ENCODE measurements at regions not wholly inside any gene's neighbourhood (a gene's known extent, or its start where the extent isn't known, plus 50 kb on each side); places are given as distances from the start of the nearest gene placed in this dataset.
"Not testable (repeated sequence)": the region's sequence is repeated elsewhere in the genome, so short reads cannot be mapped to it uniquely, and the experiment has no call there.

DNA sequence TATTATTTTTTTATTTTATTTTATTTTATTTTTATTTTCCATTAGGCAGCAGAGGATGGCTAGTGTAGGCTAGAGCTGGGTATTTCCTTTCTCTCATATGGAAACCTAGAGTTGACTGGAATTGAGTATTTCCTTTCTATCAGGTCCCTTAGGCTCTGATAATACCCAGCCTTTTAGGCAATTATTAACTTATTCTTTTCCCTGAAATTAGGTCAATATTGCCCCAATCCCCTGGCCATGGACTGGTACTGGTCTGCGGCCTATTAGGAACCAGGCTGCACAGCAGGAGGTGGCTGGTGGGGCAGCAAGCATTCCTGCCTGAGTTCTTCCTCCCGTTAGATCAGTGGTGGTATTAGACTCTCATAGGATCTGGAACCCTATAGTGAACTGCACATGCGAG lies 632.2 kb downstream of the TENT5A start:
- TF ChIP-seq, protein P1, sequence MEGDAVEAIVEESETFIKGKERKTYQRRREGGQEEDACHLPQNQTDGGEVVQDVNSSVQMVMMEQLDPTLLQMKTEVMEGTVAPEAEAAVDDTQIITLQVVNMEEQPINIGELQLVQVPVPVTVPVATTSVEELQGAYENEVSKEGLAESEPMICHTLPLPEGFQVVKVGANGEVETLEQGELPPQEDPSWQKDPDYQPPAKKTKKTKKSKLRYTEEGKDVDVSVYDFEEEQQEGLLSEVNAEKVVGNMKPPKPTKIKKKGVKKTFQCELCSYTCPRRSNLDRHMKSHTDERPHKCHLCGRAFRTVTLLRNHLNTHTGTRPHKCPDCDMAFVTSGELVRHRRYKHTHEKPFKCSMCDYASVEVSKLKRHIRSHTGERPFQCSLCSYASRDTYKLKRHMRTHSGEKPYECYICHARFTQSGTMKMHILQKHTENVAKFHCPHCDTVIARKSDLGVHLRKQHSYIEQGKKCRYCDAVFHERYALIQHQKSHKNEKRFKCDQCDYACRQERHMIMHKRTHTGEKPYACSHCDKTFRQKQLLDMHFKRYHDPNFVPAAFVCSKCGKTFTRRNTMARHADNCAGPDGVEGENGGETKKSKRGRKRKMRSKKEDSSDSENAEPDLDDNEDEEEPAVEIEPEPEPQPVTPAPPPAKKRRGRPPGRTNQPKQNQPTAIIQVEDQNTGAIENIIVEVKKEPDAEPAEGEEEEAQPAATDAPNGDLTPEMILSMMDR (IDR thresholded peaks at IDR 0.05; ENCODE audit: extremely low read depth, missing control alignments), result no peak
- DNase-seq (ENCODE audit: low spot score), result no peak

DNA sequence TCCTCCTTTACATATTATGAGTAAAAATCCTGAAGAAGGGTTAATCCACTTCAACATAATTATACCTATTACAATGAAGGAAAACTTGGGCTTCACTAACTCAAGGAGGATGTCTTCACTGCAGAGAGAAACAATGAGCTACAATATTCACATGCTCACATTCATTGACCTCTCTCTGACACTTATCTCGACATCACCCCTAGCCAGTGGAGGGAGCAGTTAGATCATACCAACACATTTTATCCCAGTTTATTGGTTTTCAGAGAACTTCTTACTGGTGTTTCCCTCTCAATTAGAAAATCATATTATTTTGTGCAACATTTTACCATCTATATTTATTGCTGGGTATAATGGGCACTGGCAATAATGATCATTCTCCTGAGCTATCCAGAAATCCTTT lies 646.5 kb downstream of the TENT5A start:
- TF ChIP-seq, protein P1 (IDR thresholded peaks at IDR 0.05; ENCODE audit: extremely low read depth, missing control alignments), result no peak
- DNase-seq (ENCODE audit: low spot score), result no peak

DNA sequence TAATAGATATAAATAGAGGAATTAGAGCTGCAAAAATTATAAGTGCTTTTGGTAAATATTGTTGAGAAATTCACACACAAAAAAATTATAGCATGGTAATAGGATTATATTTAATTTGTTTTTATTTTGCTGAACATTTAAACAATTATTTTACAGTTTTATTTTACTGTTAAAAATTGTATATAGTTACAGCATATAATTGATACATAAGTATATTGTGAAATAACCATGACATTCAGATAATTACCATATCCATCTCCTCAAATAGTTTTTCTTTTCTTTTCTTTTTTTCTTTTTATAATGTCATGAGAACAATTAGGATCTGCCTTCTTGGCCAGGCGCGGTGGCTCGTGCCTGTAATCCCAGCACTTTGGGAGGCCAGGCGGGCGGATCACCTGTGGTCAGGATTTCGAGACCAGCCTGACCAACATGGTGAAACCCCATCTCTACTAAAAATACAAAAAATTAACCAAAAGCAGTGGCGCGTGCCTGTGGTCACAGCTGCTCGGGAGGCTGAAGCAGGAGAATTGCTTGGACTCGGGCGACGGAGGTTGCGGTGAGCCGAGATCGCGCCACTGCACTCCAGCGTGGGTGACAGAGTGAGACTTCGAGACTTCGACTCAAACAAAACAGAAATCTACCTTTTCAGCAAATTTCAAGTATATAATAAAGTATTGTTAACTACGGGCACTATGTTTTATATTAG lies 654.2 kb downstream of the TENT5A start:
- DNase-seq (ENCODE audit: low spot score), result no peak
- TF ChIP-seq, protein P1 (IDR thresholded peaks at IDR 0.05; ENCODE audit: extremely low read depth, missing control alignments), result no peak

DNA sequence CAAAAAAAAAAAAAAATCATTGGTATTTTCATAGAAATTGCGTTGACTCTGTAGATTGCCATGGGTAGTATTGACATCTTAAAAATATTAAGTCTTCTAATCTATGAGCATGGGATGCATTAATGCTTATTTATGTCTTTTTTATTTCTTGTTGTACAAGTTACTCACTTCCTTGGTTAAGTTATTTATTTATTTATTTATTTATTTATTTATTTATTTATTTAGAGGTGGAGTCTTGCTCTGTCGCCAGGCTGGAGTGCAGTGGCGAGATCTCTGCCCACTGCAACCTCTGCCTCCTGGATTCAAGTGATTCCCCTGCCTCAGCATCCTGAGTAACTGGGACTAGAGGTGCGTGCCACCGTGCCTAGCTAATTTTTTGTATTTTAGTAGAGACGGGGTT lies 656.0 kb downstream of the TENT5A start:
- DNase-seq (ENCODE audit: low spot score), result not testable (repeated sequence)

DNA sequence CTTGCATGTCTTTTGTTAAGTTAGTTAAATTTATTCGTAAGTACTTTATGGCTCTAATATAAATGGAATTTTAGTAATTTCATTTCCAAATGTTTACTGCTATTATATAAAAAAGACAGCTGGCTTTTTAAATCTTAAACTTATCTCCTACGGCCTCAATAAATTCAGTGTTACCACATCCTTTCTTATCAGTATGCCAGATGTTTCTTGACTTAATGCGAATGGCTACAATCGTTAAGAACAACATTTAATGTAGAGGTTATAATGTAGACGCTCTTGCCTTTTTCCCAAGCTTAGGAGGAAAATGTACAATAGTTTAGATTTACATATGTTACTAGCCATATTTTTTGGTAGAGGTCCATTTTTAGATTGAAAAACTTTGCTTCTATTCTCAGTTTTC lies 659.4 kb downstream of the TENT5A start:
- no peak for DNase-seq (ENCODE audit: low spot score)
- TF ChIP-seq, protein P1 (IDR thresholded peaks at IDR 0.05; ENCODE audit: extremely low read depth, missing control alignments), result no peak

DNA sequence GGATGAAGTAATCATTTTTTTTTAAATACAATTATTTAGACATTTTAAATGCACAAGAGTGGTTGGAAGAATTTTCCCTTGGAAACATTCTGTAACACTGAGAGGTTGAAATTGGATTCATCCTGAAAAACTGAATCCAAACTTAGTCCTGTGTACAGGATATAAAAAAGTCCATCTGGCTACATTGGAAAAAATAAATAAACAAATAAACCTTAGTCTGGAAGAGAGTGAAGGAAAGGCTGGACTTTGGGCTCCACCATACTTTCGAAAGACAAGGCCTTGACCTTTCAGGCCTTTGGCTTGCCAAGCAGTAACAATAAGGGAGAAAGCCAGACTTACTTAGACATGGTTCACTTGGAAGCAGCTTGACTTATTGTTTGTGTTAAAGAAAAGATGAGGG lies 664.3 kb downstream of the TENT5A start:
- TF ChIP-seq, protein P1 (IDR thresholded peaks at IDR 0.05; ENCODE audit: extremely low read depth, missing control alignments), result no peak

DNA sequence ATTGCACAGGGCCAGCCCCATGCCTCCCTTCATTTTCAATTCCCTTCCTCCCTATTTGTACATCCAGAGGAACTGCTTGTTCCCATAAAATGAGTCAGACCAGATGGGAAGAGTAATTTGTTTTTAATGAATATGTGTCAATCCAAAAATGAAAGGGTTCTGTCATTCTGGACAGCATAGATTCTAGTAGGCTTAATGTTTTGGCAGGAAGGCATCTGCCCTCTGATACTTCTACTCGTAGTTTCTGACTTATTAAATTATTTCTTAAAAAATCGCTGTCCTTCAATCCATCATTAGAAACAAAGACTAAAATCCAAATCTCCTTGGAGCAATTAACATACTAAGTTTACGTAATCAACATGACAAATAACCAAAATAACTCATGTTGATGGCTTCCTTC lies 665.5 kb downstream of the TENT5A start:
- TF ChIP-seq, protein P1 (IDR thresholded peaks at IDR 0.05; ENCODE audit: extremely low read depth, missing control alignments), result no peak
- DNase-seq (ENCODE audit: low spot score), result no peak

More for the DNA sequence above, 664.3 kb downstream of the TENT5A start:
- DNase-seq (ENCODE audit: low spot score), result no peak

DNA sequence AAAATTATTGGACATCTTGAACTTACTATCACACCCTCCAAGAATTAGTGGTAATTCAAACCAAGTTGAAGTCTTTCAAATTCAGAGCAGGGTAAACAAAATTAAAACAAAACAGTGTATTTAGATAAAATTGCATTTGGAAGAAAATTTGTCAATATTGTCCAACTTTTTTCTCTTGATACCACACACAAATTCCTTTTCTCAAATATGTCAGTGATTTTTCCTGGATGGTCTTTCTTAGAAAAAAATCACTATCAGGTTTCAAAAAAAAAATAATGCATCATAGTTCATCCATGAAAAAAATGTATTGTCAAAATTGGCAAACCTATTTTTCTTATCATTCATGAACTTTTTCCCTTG lies 667.1 kb downstream of the TENT5A start:
- TF ChIP-seq, protein P1 (IDR thresholded peaks at IDR 0.05; ENCODE audit: extremely low read depth, missing control alignments), result no peak
- no peak for DNase-seq (ENCODE audit: low spot score)

Data from GM20000 (cell line).